Spleen (tissue), 7 donors: ENCODE measurements at regions not wholly inside any gene's neighbourhood (a gene's known extent, or its start where the extent isn't known, plus 50 kb on each side); places are given as distances from the start of the nearest gene placed in this dataset.

ENCODE experiments used
- CTCF ChIP-seq, 11 experiments: fragments of 200-600 bp in 7 of 11; fragments of 450-650 bp in 4 of 11; sonication (generic) in 4 of 11; IDR thresholded peaks in 8 of 11; conservative IDR thresholded peaks in 3 of 11; 1 replicate in 7 of 11; 2 replicates in 4 of 11; pipeline versions ENCODE4 v1.4.0 to v1.8.0; 2016 to 2021; ENCODE audit warnings: antibody characterized with exemption in 11 of 11, inconsistent platforms in 4 of 11, mild to moderate bottlenecking in 1 of 11
- POLR2A ChIP-seq, 3 donors: fragments of 450-650 bp; IDR thresholded peaks; one replicate each; pipeline ENCODE4 v1.5.1; 2017; ENCODE audit warnings: antibody characterized with exemption in 3 of 3, mild to moderate bottlenecking in 1 of 3
- donor health status: DM: no; HTN: no; CAD: no; lungs with moderate emphysema.
- donor health status: DM: no; HTN: no; CAD: no.
- donor health status: DM: no; HTN: no; CAD: no.

- TF ChIP-seq CTCF (IDR thresholded peaks at IDR 0.05 in 8 of 11, conservative IDR thresholded peaks at IDR 0.05 in 3 of 11): no peak
- TF ChIP-seq POLR2A (IDR thresholded peaks at IDR 0.05): no peak
Observed at GRCh38 chr9:14993901-14994554, 83.8 kb upstream of the FREM1 start.
